ENCODE measurements at regions not wholly inside any gene's neighbourhood (a gene's known extent, or its start where the extent isn't known, plus 50 kb on each side); places are given as distances from the start of the nearest gene placed in this dataset.
A peak's percentile ranks its signal among the peaks of the same experiment; 100 is the strongest.

DNA sequence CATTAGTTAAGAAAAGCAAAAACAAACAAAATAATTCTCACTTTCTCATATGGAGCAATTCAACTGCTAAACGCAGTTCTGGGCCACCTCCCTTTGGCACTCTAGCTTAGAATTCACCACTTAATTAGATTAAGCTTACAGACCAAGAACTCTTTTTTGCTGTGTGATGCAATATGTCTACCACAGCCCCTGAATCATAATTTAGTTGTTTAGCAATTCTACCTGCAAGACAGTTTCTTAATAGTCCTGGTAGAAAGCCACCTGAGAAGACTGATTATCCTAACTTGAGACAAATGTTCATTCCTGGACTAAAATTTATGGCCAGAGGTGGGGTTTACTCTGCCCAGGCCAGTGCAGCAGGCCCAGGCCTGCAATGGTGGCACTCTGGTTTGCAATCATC lies 205.9 kb downstream of the HS3ST3A1 start:
- H3K36me3 ChIP-seq (ENCODE audit: low read depth), result no peaks in the 10 kb centered on the region
- intact Hi-C loops (cut with DNase I, micrococcal nuclease), result no loop called here
- ATAC-seq, result no peak

DNA sequence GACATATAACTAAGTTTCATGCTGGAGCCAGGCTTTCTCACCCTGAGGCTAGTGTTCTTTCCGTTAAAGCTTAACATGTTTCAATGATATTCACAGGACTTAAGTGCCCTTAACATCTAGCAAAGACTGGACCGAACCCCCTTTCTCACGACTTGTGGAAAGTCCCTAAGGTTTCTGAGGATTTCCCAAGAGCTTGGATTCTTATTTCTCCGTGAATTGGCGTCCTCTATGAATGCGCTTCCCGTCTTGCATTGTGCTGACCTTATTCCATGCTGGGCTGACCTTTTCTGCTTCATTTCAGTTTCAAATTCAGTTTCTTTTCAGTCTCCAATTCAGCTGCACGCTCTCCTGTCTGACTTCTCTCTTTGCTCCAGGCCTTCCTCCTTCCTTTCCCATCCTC lies 206.4 kb downstream of the HS3ST3A1 start:
- Histone ChIP-seq H3K36me3 (ENCODE audit: low read depth) (no peaks in the 10 kb centered on the region), H3K4me1 (ENCODE audit: low read depth) (no peaks in the 10 kb centered on the region), H3K4me3 (no peak overlapping the region), H3K9me3 (no peaks in the 10 kb centered on the region)
- ATAC-seq (no peak), DNase-seq (peak in 1 of 3 donors; percentile 4)
- TF ChIP-seq CTCF (IDR thresholded peaks at IDR 0.05), result no peak
- intact Hi-C loops (cut with DNase I, micrococcal nuclease), result no loop called here

More for the DNA sequence above, 205.9 kb downstream of the HS3ST3A1 start:
- TF ChIP-seq CTCF (IDR thresholded peaks at IDR 0.05), result no peak
- Histone ChIP-seq H3K4me1 (ENCODE audit: low read depth) (no peaks in the 10 kb centered on the region), H3K9me3 (no peaks in the 10 kb centered on the region), H3K4me3 (no peak overlapping the region)
- DNase-seq, result no peak

GRCh38 chr17:13393841-13394710 lies 207.7 kb downstream of the HS3ST3A1 start:
- Histone ChIP-seq H3K4me1 (ENCODE audit: low read depth) (no peaks in the 10 kb centered on the region), H3K4me3 (no peak overlapping the region), H3K36me3 (ENCODE audit: low read depth) (no peaks in the 10 kb centered on the region), H3K9me3 (no peaks in the 10 kb centered on the region)
- no peak for ATAC-seq
- no peak for DNase-seq
- intact Hi-C loops (cut with DNase I, micrococcal nuclease), result no loop called here
- no peak for TF ChIP-seq CTCF (IDR thresholded peaks at IDR 0.05)

DNA sequence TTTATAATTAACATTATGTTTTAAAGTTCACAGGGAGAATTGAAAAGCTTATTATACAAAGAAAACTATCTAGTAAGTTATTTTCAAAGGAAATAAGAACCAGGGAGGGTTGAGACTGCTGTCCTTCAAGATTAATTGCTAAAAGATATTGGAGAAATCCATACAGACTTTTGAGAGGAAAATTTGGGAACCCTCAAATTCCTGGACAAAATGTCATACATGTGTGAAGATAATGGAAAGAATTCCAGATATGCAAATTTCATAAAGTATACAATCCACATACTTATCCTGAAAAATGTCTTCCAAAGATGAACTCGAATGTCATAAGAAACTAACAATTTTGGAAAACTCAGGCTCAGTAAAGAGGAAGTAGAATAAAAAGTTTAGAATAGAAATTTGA lies 213.8 kb downstream of the HS3ST3A1 start:
- ATAC-seq, result no peak
- intact Hi-C loops (cut with DNase I, micrococcal nuclease), result no loop called here
- Histone ChIP-seq H3K4me1 (ENCODE audit: low read depth) (no peaks in the 10 kb centered on the region), H3K9me3 (no peaks in the 10 kb centered on the region), H3K4me3 (no peak overlapping the region), H3K36me3 (ENCODE audit: low read depth) (no peaks in the 10 kb centered on the region)
- TF ChIP-seq CTCF (IDR thresholded peaks at IDR 0.05), result no peak
- no peak for DNase-seq

GRCh38 chr17:13387236-13387635 lies 214.5 kb downstream of the HS3ST3A1 start:
- DNase-seq (no peak), ATAC-seq (no peak)
- Histone ChIP-seq H3K4me3 (no peak overlapping the region), H3K36me3 (ENCODE audit: low read depth) (no peaks in the 10 kb centered on the region), H3K4me1 (ENCODE audit: low read depth) (no peaks in the 10 kb centered on the region), H3K9me3 (no peaks in the 10 kb centered on the region)
- TF ChIP-seq CTCF (IDR thresholded peaks at IDR 0.05), result no peak
- intact Hi-C loops (cut with DNase I, micrococcal nuclease), result no loop called here
